Type B pancreatic cell (in vitro differentiated cells): ENCODE measurements at regions not wholly inside any gene's neighbourhood (a gene's known extent, or its start where the extent isn't known, plus 50 kb on each side); places are given as distances from the start of the nearest gene placed in this dataset.
A peak's percentile ranks its signal among the peaks of the same experiment; 100 is the strongest.
"Not testable (repeated sequence)": the region's sequence is repeated elsewhere in the genome, so short reads cannot be mapped to it uniquely, and the experiment has no call there.

Experiments
- DNase-seq: peaks from one replicate; pipeline ENCODE4 v3.0.0; 2021; ENCODE audit warnings: mixed read lengths; ENCODE audit not compliant: unreplicated experiment; ENCODE audit errors: extremely low spot score
- H3K27ac Mint-ChIP-seq: 2 replicates; pipeline ENCODE4 v1.8.0; 2021; ENCODE audit warnings: mild to moderate bottlenecking, mixed read lengths
- H3K27me3 Mint-ChIP-seq: 2 replicates; pipeline ENCODE4 v1.8.0; 2021; ENCODE audit warnings: mixed read lengths
- H3K36me3 Mint-ChIP-seq: 2 replicates; pipeline ENCODE4 v1.8.0; 2021; ENCODE audit warnings: mixed read lengths
- H3K4me1 Mint-ChIP-seq: one replicate; pipeline ENCODE4 v1.8.0; 2021; ENCODE audit warnings: mixed read lengths; ENCODE audit not compliant: unreplicated experiment
- H3K4me3 Mint-ChIP-seq: 2 replicates; pipeline ENCODE4 v1.8.0; 2021; ENCODE audit warnings: mild to moderate bottlenecking, mixed read lengths
- H3K9me3 Mint-ChIP-seq: 2 replicates; pipeline ENCODE4 v1.8.0; 2021; ENCODE audit warnings: mixed read lengths
- TF ChIP-seq, protein P1 (sequence below): fragments of 200-600 bp; sonication (generic); conservative IDR thresholded peaks from 2 replicates; pipeline ENCODE4 v1.5.0; 2021; ENCODE audit warnings: antibody characterized with exemption, mild to moderate bottlenecking

DNA sequence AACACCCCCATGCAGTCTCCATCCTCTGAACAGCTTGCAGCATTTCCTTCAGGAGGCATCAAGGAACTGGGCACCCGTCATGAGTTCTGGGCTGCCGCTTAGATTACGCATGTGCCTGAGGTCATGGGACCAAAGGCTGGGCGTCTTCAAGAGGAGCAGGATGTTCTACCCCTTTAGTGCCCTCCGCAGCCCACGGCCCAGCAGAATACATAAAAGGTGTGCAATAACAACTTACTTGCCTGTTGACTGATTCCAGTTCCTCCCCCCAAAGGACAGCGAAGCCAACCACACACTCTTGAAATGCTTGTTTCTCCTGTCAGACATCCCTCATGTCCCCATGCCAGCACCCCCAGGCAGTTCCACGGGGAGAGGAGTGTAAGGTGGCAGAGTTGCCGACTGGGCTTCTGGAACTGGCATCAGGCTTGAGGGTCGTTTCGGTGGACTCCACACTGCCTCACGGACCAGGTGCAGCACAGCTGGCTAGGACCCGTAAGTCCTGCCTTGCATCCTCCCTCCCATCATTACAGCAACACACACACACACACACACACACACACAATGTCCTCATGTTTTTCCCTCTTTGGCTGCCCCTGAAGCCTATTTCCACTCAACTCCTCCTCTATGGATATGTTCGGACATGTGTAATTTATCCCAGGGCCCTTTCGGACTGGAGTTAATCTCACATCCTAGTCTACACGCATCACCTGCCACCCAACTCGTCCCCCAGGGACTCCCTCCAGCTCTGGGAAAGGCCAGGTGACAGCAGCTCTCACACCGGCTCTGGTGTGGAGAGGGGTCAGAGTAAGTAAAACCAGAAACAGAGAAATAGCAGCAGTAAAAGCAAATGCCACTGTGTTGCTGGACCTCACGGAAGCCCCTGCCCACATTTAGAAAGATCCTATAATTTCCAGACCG is 200.7 kb downstream of the BCL11A start:
- H3K9me3 Mint-ChIP-seq = peaks cover 5% of the 10 kb centered on the region
- H3K27me3 Mint-ChIP-seq = peaks cover 5% of the 10 kb centered on the region
- no peak overlapping the region for H3K4me3 Mint-ChIP-seq
- H3K4me1 Mint-ChIP-seq = peaks cover 23% of the 10 kb centered on the region
- TF ChIP-seq, protein P1, sequence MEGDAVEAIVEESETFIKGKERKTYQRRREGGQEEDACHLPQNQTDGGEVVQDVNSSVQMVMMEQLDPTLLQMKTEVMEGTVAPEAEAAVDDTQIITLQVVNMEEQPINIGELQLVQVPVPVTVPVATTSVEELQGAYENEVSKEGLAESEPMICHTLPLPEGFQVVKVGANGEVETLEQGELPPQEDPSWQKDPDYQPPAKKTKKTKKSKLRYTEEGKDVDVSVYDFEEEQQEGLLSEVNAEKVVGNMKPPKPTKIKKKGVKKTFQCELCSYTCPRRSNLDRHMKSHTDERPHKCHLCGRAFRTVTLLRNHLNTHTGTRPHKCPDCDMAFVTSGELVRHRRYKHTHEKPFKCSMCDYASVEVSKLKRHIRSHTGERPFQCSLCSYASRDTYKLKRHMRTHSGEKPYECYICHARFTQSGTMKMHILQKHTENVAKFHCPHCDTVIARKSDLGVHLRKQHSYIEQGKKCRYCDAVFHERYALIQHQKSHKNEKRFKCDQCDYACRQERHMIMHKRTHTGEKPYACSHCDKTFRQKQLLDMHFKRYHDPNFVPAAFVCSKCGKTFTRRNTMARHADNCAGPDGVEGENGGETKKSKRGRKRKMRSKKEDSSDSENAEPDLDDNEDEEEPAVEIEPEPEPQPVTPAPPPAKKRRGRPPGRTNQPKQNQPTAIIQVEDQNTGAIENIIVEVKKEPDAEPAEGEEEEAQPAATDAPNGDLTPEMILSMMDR = no peak
- DNase-seq = no peak
- H3K27ac Mint-ChIP-seq = peak overlapping the region; percentile 53
- H3K36me3 Mint-ChIP-seq = no peaks in the 10 kb centered on the region

DNA sequence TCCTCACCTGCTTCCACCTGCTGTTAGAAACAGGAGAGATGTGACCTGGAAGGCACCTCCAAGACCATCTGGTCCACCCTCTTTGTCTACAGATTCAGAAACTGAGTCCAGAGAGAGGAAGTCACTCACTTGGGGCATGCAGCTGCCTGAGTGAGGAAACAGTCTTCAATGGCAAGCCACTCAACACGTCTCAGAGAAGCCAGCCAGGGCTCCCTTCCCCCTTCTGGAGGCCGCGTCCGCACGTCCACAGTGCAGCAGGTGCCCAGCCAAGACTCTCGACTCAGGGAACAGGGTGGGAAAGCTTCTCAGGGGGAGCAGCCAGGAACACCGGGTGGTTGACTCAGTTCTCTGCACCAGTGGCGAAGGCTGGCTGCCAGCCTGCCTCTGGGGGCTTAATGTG is 201.7 kb downstream of the BCL11A start:
- Mint-ChIP-seq H3K9me3 (peaks cover 9% of the 10 kb centered on the region), H3K36me3 (no peaks in the 10 kb centered on the region), H3K4me1 (peaks cover 23% of the 10 kb centered on the region), H3K27me3 (peaks cover 5% of the 10 kb centered on the region), H3K27ac (no peak overlapping the region), H3K4me3 (no peak overlapping the region)
- TF ChIP-seq, protein P1 = no peak
- DNase-seq = no peak

DNA sequence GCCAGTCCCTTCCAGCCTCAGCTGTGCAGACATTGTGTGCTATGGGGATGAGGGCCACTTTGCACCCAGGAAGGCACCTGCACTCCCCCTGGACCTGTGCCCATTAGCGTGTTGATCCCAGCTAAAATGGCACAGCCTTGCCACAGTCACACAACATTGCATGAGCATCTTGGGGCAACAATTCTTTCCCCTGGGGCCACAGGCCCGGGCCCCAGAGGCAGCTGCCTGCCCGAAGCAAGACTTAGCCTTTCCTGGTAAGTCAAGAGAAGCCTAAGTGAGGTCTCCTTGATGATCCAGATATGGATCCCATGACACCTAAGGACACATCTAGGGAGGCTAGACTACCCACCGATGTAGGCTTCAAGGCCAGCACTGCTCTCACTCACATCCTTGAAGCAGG is 202.1 kb downstream of the BCL11A start:
- H3K4me3 Mint-ChIP-seq = no peak overlapping the region
- DNase-seq = no peak
- H3K4me1 Mint-ChIP-seq = peaks cover 23% of the 10 kb centered on the region
- H3K27me3 Mint-ChIP-seq = peaks cover 5% of the 10 kb centered on the region
- no peak overlapping the region for H3K27ac Mint-ChIP-seq
- H3K36me3 Mint-ChIP-seq = no peaks in the 10 kb centered on the region
- TF ChIP-seq, protein P1 = no peak
- H3K9me3 Mint-ChIP-seq = peaks cover 10% of the 10 kb centered on the region

DNA sequence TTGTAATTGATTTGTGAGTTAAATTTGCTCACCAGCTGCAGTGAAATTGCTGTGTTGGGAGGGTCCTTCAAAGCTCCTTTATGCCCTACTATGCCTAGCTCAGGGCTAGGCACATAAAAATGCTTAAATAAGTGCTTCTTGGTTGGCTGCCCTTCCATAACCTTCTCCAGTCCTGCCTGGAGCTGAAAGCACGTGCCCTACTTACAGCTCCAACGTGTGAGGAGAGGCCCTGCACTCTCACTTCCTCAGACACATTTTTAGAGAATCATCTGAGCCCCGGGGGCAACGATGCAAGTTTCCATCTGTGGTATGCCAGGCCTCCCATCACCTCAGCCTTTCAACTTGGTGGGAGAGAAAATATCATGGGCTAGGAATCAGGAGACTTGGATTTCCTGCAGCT is 202.7 kb downstream of the BCL11A start:
- Mint-ChIP-seq H3K4me3 (no peak overlapping the region), H3K4me1 (peaks cover 23% of the 10 kb centered on the region), H3K27ac (no peak overlapping the region), H3K36me3 (no peaks in the 10 kb centered on the region), H3K27me3 (peaks cover 5% of the 10 kb centered on the region), H3K9me3 (peaks cover 10% of the 10 kb centered on the region)
- DNase-seq = no peak
- TF ChIP-seq, protein P1 = no peak

DNA sequence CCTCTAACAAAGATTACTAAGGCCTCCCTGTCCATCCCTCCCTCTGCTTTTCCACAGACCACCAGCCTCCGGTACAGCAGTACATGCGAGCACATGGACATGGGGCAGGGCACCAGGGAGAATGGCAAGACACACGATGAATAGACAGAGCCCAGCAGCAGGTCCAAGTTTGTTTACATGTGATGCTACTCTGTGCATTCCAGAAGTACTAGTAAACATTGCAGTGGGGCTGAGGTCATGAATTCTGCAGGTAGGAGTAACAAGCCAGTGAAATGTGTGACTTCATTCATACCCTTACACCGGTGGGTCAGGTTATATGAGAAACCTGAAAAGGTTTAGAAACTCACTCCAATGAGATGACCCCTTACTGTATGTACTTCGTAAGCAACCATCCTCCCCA is 205.7 kb downstream of the BCL11A start:
- Mint-ChIP-seq H3K27me3 (peaks cover 5% of the 10 kb centered on the region), H3K27ac (no peak overlapping the region), H3K4me3 (no peak overlapping the region), H3K36me3 (no peaks in the 10 kb centered on the region), H3K4me1 (peaks cover 4% of the 10 kb centered on the region), H3K9me3 (peaks cover 10% of the 10 kb centered on the region)
- TF ChIP-seq, protein P1 = no peak
- no peak for DNase-seq

DNA sequence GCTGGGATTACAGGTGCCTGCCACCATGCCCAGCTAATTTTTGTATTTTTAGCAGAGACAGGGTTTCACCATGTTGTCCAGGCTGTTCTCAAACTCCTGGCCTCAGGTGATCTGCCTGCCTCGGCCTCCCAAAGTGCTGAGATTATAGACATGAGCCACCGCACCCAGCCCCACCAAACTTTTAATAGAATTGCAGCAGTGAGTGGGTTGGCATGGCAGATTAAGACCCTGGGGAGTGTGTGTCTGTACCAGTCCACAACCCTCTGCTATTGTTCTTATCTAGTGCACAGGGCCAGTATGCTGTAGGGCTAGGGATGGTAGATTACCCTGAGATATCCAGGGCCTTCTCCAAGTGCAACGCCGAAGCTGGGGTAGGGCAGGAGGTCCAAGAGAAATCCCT is 211.0 kb downstream of the BCL11A start:
- not testable (repeated sequence) for H3K27me3 Mint-ChIP-seq, H3K9me3 Mint-ChIP-seq, DNase-seq, H3K36me3 Mint-ChIP-seq, H3K4me3 Mint-ChIP-seq, H3K4me1 Mint-ChIP-seq, H3K27ac Mint-ChIP-seq
